H1 (cell line): ENCODE measurements at regions not wholly inside any gene's neighbourhood (a gene's known extent, or its start where the extent isn't known, plus 50 kb on each side); places are given as distances from the start of the nearest gene placed in this dataset.

Source experiments
- CTCF ChIA-PET: fragments of 300-600 bp; sonication (Branson Sonifier 250); formaldehyde crosslinking; loops from one replicate; lab custom pipeline; 2021; ENCODE audit not compliant: partially characterized antibody; lab: Charles Lee
- POLR2A ChIA-PET: fragments of 300-600 bp; sonication (Branson Sonifier 250); formaldehyde crosslinking; loops from one replicate; lab custom pipeline; 2021; ENCODE audit warnings: inconsistent platforms; ENCODE audit not compliant: partially characterized antibody; lab: Charles Lee
- DNase-seq, 2 experiments: peaks; one replicate each; pipeline versions ENCODE4 v3.0.0 to v3.0.0-alpha.2; 2010 to 2022; ENCODE audit warnings: low spot score in 2 of 2, low read depth in 1 of 2, mixed read lengths in 1 of 2
- FAIRE-seq: peaks from 2 replicates; lab custom pipeline; 2011; peaks lifted over from hg19 to GRCh38; lab: Jason Lieb, UNC
- H2AFZ ChIP-seq: 2 replicates; pipeline ENCODE4 v1.8.1; 2012; ENCODE audit warnings: low read length, inconsistent platforms
- H2AK5ac ChIP-seq: 2 replicates; pipeline ENCODE4 v1.6.1; 2013; ENCODE audit warnings: low read depth, low read length
- H2BK120ac ChIP-seq: replicated peaks from 2 replicates; pipeline ENCODE3; 2013; ENCODE audit warnings: low read depth, low read length, inconsistent platforms
- H2BK12ac ChIP-seq: 2 replicates; pipeline ENCODE4 v1.6.1; 2013; ENCODE audit warnings: low read depth, low read length
- H2BK15ac ChIP-seq: 2 replicates; pipeline ENCODE4 v1.6.1; 2013; ENCODE audit warnings: low read length
- H2BK20ac ChIP-seq: 2 replicates; pipeline ENCODE4 v1.6.1; 2013; ENCODE audit warnings: low read length
- H2BK5ac ChIP-seq: 2 replicates; pipeline ENCODE4 v1.6.1; 2013; ENCODE audit warnings: low read depth, low read length
- H3K14ac ChIP-seq: 2 replicates; pipeline ENCODE4 v1.6.1; 2013; ENCODE audit warnings: inconsistent platforms; ENCODE audit not compliant: insufficient read length
- H3K18ac ChIP-seq: 2 replicates; pipeline ENCODE4 v1.6.1; 2013; ENCODE audit warnings: low read length; ENCODE audit errors: extremely low read depth
- H3K23ac ChIP-seq: 2 replicates; pipeline ENCODE4 v1.6.1; 2013; ENCODE audit warnings: inconsistent platforms; ENCODE audit not compliant: insufficient read length
- H3K23me2 ChIP-seq: 2 replicates; pipeline ENCODE4 v1.6.1; 2013; ENCODE audit warnings: low read depth, low read length
- H3K27ac ChIP-seq: 2 replicates; pipeline ENCODE4 v1.6.1; 2011; ENCODE audit warnings: low read depth, low read length, inconsistent platforms
- H3K27me3 ChIP-seq, 4 experiments: replicated peaks in 1 of 4; 1 replicate in 1 of 4; 2 replicates in 3 of 4; pipeline versions ENCODE4 v1.6.1 to v1.8.1; 2011 to 2013; ENCODE audit warnings: low read length in 3 of 4, mild to moderate bottlenecking in 3 of 4, inconsistent platforms in 2 of 4, mixed read lengths in 2 of 4, moderate library complexity in 1 of 4; ENCODE audit not compliant: control insufficient read depth in 3 of 4, insufficient read depth in 3 of 4; ENCODE audit errors: extremely low read depth in 1 of 4
- H3K36me3 ChIP-seq, 4 experiments: 2 replicates each; pipeline versions ENCODE4 v1.6.1 to v1.8.1; 2011 to 2013; ENCODE audit warnings: mild to moderate bottlenecking in 4 of 4, low read length in 3 of 4, moderate library complexity in 2 of 4, control low read depth in 1 of 4, inconsistent platforms in 1 of 4; ENCODE audit not compliant: insufficient read depth in 4 of 4, control insufficient read depth in 2 of 4
- H3K4ac ChIP-seq: replicated peaks from 2 replicates; pipeline ENCODE3; 2013; ENCODE audit warnings: low read length, low read depth, mixed read lengths, inconsistent platforms; ENCODE audit not compliant: insufficient read length
- H3K4me1 ChIP-seq, 4 experiments: replicated peaks in 1 of 4; 1 replicate in 1 of 4; 2 replicates in 3 of 4; pipeline versions ENCODE4 v1.6.1 to v1.8.1; 2011 to 2013; ENCODE audit warnings: low read length in 3 of 4, inconsistent platforms in 2 of 4, mixed read lengths in 1 of 4; ENCODE audit not compliant: insufficient read depth in 4 of 4, control insufficient read depth in 3 of 4
- H3K4me2 ChIP-seq, 2 experiments: 2 replicates each; pipeline versions ENCODE4 v1.6.1 to v1.8.1; 2011 to 2013; ENCODE audit warnings: low read depth in 2 of 2, low read length in 2 of 2, control low read depth in 1 of 2, inconsistent platforms in 1 of 2, mild to moderate bottlenecking in 1 of 2; ENCODE audit not compliant: insufficient read depth in 1 of 2
- H3K4me3 ChIP-seq, 4 experiments: fragments of 200-600, 300-600 bp in 1 of 4; sonication (generic), shearing (Covaris generic), sonication (Bioruptor Twin) in 1 of 4; 2 replicates each; pipeline versions ENCODE4 v1.5.1 to v1.8.1; 2011 to 2016; ENCODE audit warnings: low read length in 4 of 4, low read depth in 3 of 4, control low read depth in 2 of 4, inconsistent platforms in 2 of 4, mild to moderate bottlenecking in 2 of 4, mixed read lengths in 1 of 4, moderate library complexity in 1 of 4; ENCODE audit not compliant: insufficient read depth in 2 of 4; ENCODE audit errors: extremely low read depth in 1 of 4
- H3K56ac ChIP-seq: replicated peaks from 2 replicates; pipeline ENCODE3; 2013; ENCODE audit warnings: low read depth, mild to moderate bottlenecking, mixed read lengths, low read length, inconsistent platforms; ENCODE audit not compliant: insufficient read length
- H3K79me1 ChIP-seq: 2 replicates; pipeline ENCODE4 v1.6.1; 2013; ENCODE audit warnings: low read depth, low read length, control low read depth
- H3K79me2 ChIP-seq, 2 experiments: 2 replicates each; pipeline versions ENCODE4 v1.6.1 to v1.8.1; 2012 to 2013; ENCODE audit warnings: low read length in 2 of 2, mild to moderate bottlenecking in 2 of 2, inconsistent platforms in 1 of 2; ENCODE audit not compliant: insufficient read depth in 2 of 2, control insufficient read depth in 1 of 2
- H3K9ac ChIP-seq, 4 experiments: replicated peaks in 1 of 4; 1 replicate in 1 of 4; 2 replicates in 3 of 4; pipeline versions ENCODE4 v1.6.1 to v1.8.1; 2011 to 2013; ENCODE audit warnings: low read depth in 3 of 4, low read length in 3 of 4, control low read depth in 2 of 4, mild to moderate bottlenecking in 2 of 4, moderate library complexity in 2 of 4, inconsistent platforms in 1 of 4; ENCODE audit errors: extremely low read depth in 1 of 4
- H3K9me3 ChIP-seq, 2 experiments: 2 replicates each; pipeline versions ENCODE4 v1.6.1 to v1.8.1; 2012 to 2013; ENCODE audit warnings: mild to moderate bottlenecking in 2 of 2, moderate library complexity in 2 of 2, control low read depth in 1 of 2, inconsistent platforms in 1 of 2, low read depth in 1 of 2, low read length in 1 of 2, mixed read lengths in 1 of 2; ENCODE audit not compliant: insufficient read depth in 2 of 2
- H4K20me1 ChIP-seq, 2 experiments: replicated peaks in 1 of 2; 2 replicates each; pipeline versions ENCODE3 to v1.8.1; 2011 to 2013; ENCODE audit warnings: inconsistent platforms in 2 of 2, low read length in 2 of 2, mild to moderate bottlenecking in 1 of 2; ENCODE audit not compliant: insufficient read depth in 2 of 2, control insufficient read depth in 1 of 2
- H4K5ac ChIP-seq: 2 replicates; pipeline ENCODE4 v1.6.1; 2013; ENCODE audit warnings: low read length, low read depth, mixed read lengths, inconsistent platforms; ENCODE audit not compliant: insufficient read length
- H4K8ac ChIP-seq: 2 replicates; pipeline ENCODE4 v1.8.0; 2013; ENCODE audit warnings: mild to moderate bottlenecking, moderate library complexity, low read length, inconsistent platforms; ENCODE audit not compliant: insufficient read depth; ENCODE audit errors: extremely low read depth
- H4K91ac ChIP-seq: replicated peaks from 2 replicates; pipeline ENCODE3; 2013; ENCODE audit warnings: low read length, mixed read lengths, inconsistent platforms; ENCODE audit not compliant: insufficient read length
- ATF3 ChIP-seq: IDR thresholded peaks from 2 replicates; pipeline ENCODE4 v1.6.1; 2011; ENCODE audit warnings: low read depth, mild to moderate bottlenecking, low read length; ENCODE audit not compliant: insufficient read depth
- GTF2F1 ChIP-seq: IDR thresholded peaks from 2 replicates; pipeline ENCODE4 v1.6.1; 2012; ENCODE audit warnings: low read depth, low read length, improper control_type of control experiment, borderline replicate concordance
- USF2 ChIP-seq: IDR thresholded peaks from 2 replicates; pipeline ENCODE4 v1.6.1; 2011; ENCODE audit warnings: low read length, improper control_type of control experiment
- WGBS, 2 experiments: shearing (Covaris generic) in 1 of 2; methylation state at CpG; one replicate each; pipeline versions ENCODE4 v1.1.6 to v1.1.7; 2013 to 2015; ENCODE audit warnings: low lambda C conversion rate in 2 of 2, mixed read lengths in 2 of 2, inconsistent platforms in 1 of 2, low coverage in 1 of 2, missing lambda C conversion rate in 1 of 2; ENCODE audit not compliant: insufficient replicate concordance in 2 of 2, insufficient coverage in 1 of 2, insufficient read length in 1 of 2; ENCODE audit errors: extremely low coverage in 1 of 2, missing lambda C conversion rate in 1 of 2; 5-methylcytosine and 5-hydroxymethylcytosine counted together

- ChIA-PET POLR2A (interaction anchor here (1.2 kb wide), 1 partner anchor 815 kb away, joined by 4 read pairs; the partner anchor contains the start of genes CEP290 and TMTC3), CTCF (interaction anchor here (1.3 kb wide), 1 partner anchor 36 kb away, joined by 3 read pairs; no protein-coding TSS in a partner anchor)
- Histone ChIP-seq H4K20me1 (no peaks in the 10 kb centered on the region), H3K79me1 (no peaks in the 10 kb centered on the region), H2AFZ (no peak overlapping the region), H3K23me2 (no peaks in the 10 kb centered on the region), H2BK15ac (no peak overlapping the region), H4K8ac (no peak overlapping the region), H3K4me3 (no peak overlapping the region), H3K27me3 (peaks cover 17 to 35% (median 27%) of the 10 kb centered on the region in 4 experiments), H3K56ac (no peak overlapping the region), H2AK5ac (0 out of 2 replicates have a peak overlapping the region, but pooled peaks have one; percentile 5), H3K4me1 (peaks cover 0 to 23% (median 7%) of the 10 kb centered on the region in 4 experiments; a peak in 4 of 7 replicates), H2BK5ac (peak overlapping the region; percentile 95; the same call in 1 of the 2 replicates), H3K9ac (no peak overlapping the region), H2BK120ac (peak overlapping the region; percentile 84), H3K14ac (no peak overlapping the region), H3K4me2 (no peak overlapping the region), H3K36me3 (no peaks in the 10 kb centered on the region), H4K91ac (peak overlapping the region; percentile 90), H3K23ac (no peak overlapping the region), H2BK12ac (peak overlapping the region; percentile 70), H3K79me2 (no peaks in the 10 kb centered on the region; a peak in 1 of 4 replicates), H3K9me3 (no peaks in the 10 kb centered on the region), H4K5ac (no peak overlapping the region), H3K18ac (peak overlapping the region; percentile 91), H3K27ac (no peak overlapping the region), H3K4ac (peak overlapping the region; percentile 63), H2BK20ac (peak overlapping the region; percentile 98)
- WGBS, 2 experiments = 86% methylated on average over 3 of the region's 3 CpGs; no CpG with 5 or more reads in 1 of the 2 experiments
- DNase-seq (no peak), FAIRE-seq (no peak)
- TF ChIP-seq USF2 (peak; percentile 55; the same call in 1 of the 2 replicates), ATF3 (peak; percentile 36; the same call in 1 of the 2 replicates), GTF2F1 (no peak)
These were observed 377.1 kb upstream of the KITLG start for GRCh38 chr12:88957358-88957757.
